CD14-positive monocyte (primary cell): ENCODE measurements at regions not wholly inside any gene's neighbourhood (a gene's known extent, or its start where the extent isn't known, plus 50 kb on each side); places are given as distances from the start of the nearest gene placed in this dataset.
A peak's percentile ranks its signal among the peaks of the same experiment; 100 is the strongest.

Source experiments
- DNase-seq, 3 donors: peaks; one replicate each; pipeline ENCODE4 v3.0.0-alpha.2; 2011 to 2022
- H2AFZ ChIP-seq: 2 replicates; pipeline ENCODE4 v1.6.0; 2012; ENCODE audit warnings: mild to moderate bottlenecking, low read depth, low read length, inconsistent platforms; ENCODE audit not compliant: insufficient read depth, poor library complexity, severe bottlenecking
- H3K27ac ChIP-seq, 2 donors: 1 replicate in 1 of 2; 2 replicates in 1 of 2; pipeline ENCODE4 v1.5.1; 2012 to 2013; ENCODE audit warnings: low read length in 2 of 2, control low read depth in 1 of 2, inconsistent platforms in 1 of 2, low read depth in 1 of 2, mild to moderate bottlenecking in 1 of 2
- H3K27me3 ChIP-seq, 2 donors: one replicate each; pipeline versions ENCODE4 v1.6.0 to v1.6.1; 2011 to 2013; ENCODE audit warnings: low read length in 2 of 2; ENCODE audit not compliant: control insufficient read depth in 2 of 2, insufficient read depth in 2 of 2
- H3K36me3 ChIP-seq, 2 donors: replicated peaks in 1 of 2; 1 replicate in 1 of 2; 2 replicates in 1 of 2; pipeline versions ENCODE4 v1.5.1 to v1.6.1; 2012 to 2013; ENCODE audit warnings: low read length in 2 of 2, control low read depth in 1 of 2, inconsistent platforms in 1 of 2, mild to moderate bottlenecking in 1 of 2; ENCODE audit not compliant: insufficient read depth in 2 of 2, control insufficient read depth in 1 of 2
- H3K4me1 ChIP-seq, 2 donors: 1 replicate in 1 of 2; 2 replicates in 1 of 2; pipeline versions ENCODE4 v1.5.1 to v1.6.1; 2012 to 2013; ENCODE audit warnings: low read length in 2 of 2, control low read depth in 1 of 2, inconsistent platforms in 1 of 2, mild to moderate bottlenecking in 1 of 2, moderate library complexity in 1 of 2; ENCODE audit not compliant: insufficient read depth in 2 of 2, control insufficient read depth in 1 of 2
- H3K4me2 ChIP-seq: replicated peaks from 2 replicates; pipeline ENCODE3; 2012; ENCODE audit warnings: low read length, moderate library complexity, mild to moderate bottlenecking; ENCODE audit not compliant: poor library complexity, severe bottlenecking; ENCODE audit errors: extremely low read depth
- H3K4me3 ChIP-seq, 3 experiments: fragments of 200-600 bp in 1 of 3; sonication (generic) in 1 of 3; replicated peaks in 1 of 3; 1 replicate in 2 of 3; 2 replicates in 1 of 3; pipeline ENCODE4 v1.5.1; 2011 to 2013; ENCODE audit warnings: low read length in 3 of 3, mild to moderate bottlenecking in 3 of 3, control low read depth in 2 of 3, low read depth in 2 of 3, inconsistent platforms in 1 of 3, moderate library complexity in 1 of 3
- H3K79me2 ChIP-seq: 2 replicates; pipeline ENCODE4 v1.6.0; 2012; ENCODE audit warnings: mild to moderate bottlenecking, control low read depth, inconsistent platforms, low read length, moderate library complexity; ENCODE audit not compliant: insufficient read depth
- H3K9ac ChIP-seq: 2 replicates; pipeline ENCODE4 v1.6.0; 2017; ENCODE audit warnings: low read length, mild to moderate bottlenecking; ENCODE audit not compliant: insufficient read depth, poor library complexity, severe bottlenecking
- H3K9me3 ChIP-seq, 2 donors: replicated peaks in 1 of 2; 1 replicate in 1 of 2; 2 replicates in 1 of 2; pipeline versions ENCODE4 v1.5.1 to v1.6.1; 2012 to 2013; ENCODE audit warnings: low read length in 2 of 2, control low read depth in 1 of 2; ENCODE audit not compliant: control insufficient read depth in 1 of 2, insufficient read depth in 1 of 2
- H4K20me1 ChIP-seq: 2 replicates; pipeline ENCODE4 v1.6.0; 2012; ENCODE audit warnings: mild to moderate bottlenecking, low read length, control low read depth, moderate library complexity; ENCODE audit not compliant: insufficient read depth
- H3K27ac Mint-ChIP-seq, 7 donors: one replicate each; pipeline ENCODE4 v1.8.0; 2020; ENCODE audit warnings: mild to moderate bottlenecking in 7 of 7, mixed read lengths in 7 of 7, moderate library complexity in 6 of 7, inconsistent platforms in 2 of 7
- H3K27me3 Mint-ChIP-seq, 3 donors: one replicate each; pipeline ENCODE4 v1.8.0; 2021 to 2022; ENCODE audit warnings: low read depth in 3 of 3, mild to moderate bottlenecking in 3 of 3, mixed read lengths in 3 of 3, moderate library complexity in 3 of 3, inconsistent platforms in 1 of 3
- H3K36me3 Mint-ChIP-seq, 2 donors: one replicate each; pipeline ENCODE4 v1.8.0; 2020; ENCODE audit warnings: mixed read lengths in 2 of 2, inconsistent platforms in 1 of 2, mild to moderate bottlenecking in 1 of 2
- H3K4me1 Mint-ChIP-seq: one replicate; pipeline ENCODE4 v1.8.0; 2020; ENCODE audit warnings: mild to moderate bottlenecking, mixed read lengths
- H3K4me3 Mint-ChIP-seq, 2 donors: one replicate each; pipeline ENCODE4 v1.8.0; 2020; ENCODE audit warnings: mild to moderate bottlenecking in 2 of 2, mixed read lengths in 2 of 2, moderate library complexity in 1 of 2
- H3K9me3 Mint-ChIP-seq, 7 donors: one replicate each; pipeline ENCODE4 v1.8.0; 2020 to 2022; ENCODE audit warnings: mixed read lengths in 7 of 7, mild to moderate bottlenecking in 6 of 7, moderate library complexity in 6 of 7, inconsistent platforms in 2 of 7
- WGBS: methylation state at CpG from one replicate; pipeline ENCODE4 v1.1.5; 2013; ENCODE audit warnings: missing lambda C conversion rate; ENCODE audit not compliant: insufficient coverage; 5-methylcytosine and 5-hydroxymethylcytosine counted together
- intact Hi-C, 2 donors: fragments of 100-400 bp; cut with micrococcal nuclease; formaldehyde crosslinking; loops; one replicate each; pipeline versions ENCODE4 v1.15.0 to v1.15.1; 2023
- TF ChIP-seq, protein P1 (sequence below): fragments of 200-600 bp; IDR thresholded peaks from one replicate; pipeline ENCODE4 v1.8.0; 2022; ENCODE audit warnings: antibody characterized with exemption, mild to moderate bottlenecking

DNA sequence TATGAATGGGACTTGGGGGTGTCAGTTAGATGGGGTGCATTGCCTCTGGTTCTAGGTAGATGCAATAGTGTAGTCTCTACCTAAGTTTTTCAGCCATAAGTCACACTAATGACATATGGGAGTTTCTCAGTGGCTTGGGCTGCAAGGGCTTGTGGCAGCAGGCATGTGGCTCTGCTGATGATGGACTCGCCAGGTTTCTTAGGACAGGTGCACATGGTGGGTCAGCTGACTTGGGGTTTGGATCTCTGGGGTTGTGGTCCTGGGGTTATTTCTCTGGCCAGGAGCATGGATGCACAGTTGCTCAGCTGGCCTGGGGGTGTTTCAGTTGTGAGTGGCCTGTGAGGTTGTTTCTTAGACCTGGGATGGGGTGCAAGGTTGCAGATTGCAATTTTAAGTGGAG lies 120.0 kb upstream of the DCBLD2 start:
- Histone ChIP-seq H3K4me3 (no peak overlapping the region), H3K4me1 (no peaks in the 10 kb centered on the region), H4K20me1 (no peaks in the 10 kb centered on the region), H3K27ac (no peak overlapping the region), H3K79me2 (no peaks in the 10 kb centered on the region), H3K36me3 (no peaks in the 10 kb centered on the region), H3K27me3 (no peaks in the 10 kb centered on the region), H3K9me3 (no peaks in the 10 kb centered on the region), H3K9ac (no peak overlapping the region), H2AFZ (no peak overlapping the region), H3K4me2 (no peak overlapping the region)
- H3K27me3 Mint-ChIP-seq: peaks cover 0 to 2% (median 0%) of the 10 kb centered on the region in 3 donors
- no peaks in the 10 kb centered on the region for H3K9me3 Mint-ChIP-seq
- no CpG with 5 or more reads among the region's 1 CpG for WGBS
- H3K36me3 Mint-ChIP-seq: no peaks in the 10 kb centered on the region
- intact Hi-C loops: no loop called here
- TF ChIP-seq, protein P1, sequence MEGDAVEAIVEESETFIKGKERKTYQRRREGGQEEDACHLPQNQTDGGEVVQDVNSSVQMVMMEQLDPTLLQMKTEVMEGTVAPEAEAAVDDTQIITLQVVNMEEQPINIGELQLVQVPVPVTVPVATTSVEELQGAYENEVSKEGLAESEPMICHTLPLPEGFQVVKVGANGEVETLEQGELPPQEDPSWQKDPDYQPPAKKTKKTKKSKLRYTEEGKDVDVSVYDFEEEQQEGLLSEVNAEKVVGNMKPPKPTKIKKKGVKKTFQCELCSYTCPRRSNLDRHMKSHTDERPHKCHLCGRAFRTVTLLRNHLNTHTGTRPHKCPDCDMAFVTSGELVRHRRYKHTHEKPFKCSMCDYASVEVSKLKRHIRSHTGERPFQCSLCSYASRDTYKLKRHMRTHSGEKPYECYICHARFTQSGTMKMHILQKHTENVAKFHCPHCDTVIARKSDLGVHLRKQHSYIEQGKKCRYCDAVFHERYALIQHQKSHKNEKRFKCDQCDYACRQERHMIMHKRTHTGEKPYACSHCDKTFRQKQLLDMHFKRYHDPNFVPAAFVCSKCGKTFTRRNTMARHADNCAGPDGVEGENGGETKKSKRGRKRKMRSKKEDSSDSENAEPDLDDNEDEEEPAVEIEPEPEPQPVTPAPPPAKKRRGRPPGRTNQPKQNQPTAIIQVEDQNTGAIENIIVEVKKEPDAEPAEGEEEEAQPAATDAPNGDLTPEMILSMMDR: no peak
- no peaks in the 10 kb centered on the region for H3K4me1 Mint-ChIP-seq
- H3K27ac Mint-ChIP-seq: peak overlapping the region in 1 of 7 donors; percentile 56
- DNase-seq: no peak
- H3K4me3 Mint-ChIP-seq: no peak overlapping the region

DNA sequence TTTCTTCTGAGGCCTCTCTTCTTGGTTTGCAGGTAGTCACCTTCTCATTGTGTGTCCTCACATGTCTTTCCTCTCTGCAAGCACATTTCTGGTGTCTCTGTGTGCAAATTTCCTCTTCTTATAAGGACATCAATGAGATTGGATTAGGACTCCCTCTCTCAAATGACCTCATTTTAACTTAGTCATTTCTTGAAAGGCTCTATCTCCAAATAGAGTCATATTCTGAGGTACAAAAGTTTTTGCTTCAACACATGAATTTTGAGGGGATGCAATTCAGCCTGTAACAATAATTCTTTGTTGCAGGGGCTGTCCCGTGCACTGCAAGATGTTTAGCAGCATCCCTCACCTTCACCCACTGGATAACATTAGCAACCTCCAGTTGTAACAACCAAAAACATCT lies 115.0 kb upstream of the DCBLD2 start:
- no peak overlapping the region for H3K4me3 Mint-ChIP-seq
- TF ChIP-seq, protein P1: no peak
- H3K27ac ChIP-seq: no peak overlapping the region
- H3K4me3 ChIP-seq: no peak overlapping the region
- H3K27ac Mint-ChIP-seq: no peak overlapping the region
- H3K4me2 ChIP-seq: no peak overlapping the region
- no peaks in the 10 kb centered on the region for H4K20me1 ChIP-seq
- no peaks in the 10 kb centered on the region for H3K4me1 ChIP-seq
- H3K79me2 ChIP-seq: no peaks in the 10 kb centered on the region
- 86% methylated on average over 1 of the region's 1 CpG for WGBS
- intact Hi-C loops: no loop called here
- H3K4me1 Mint-ChIP-seq: no peaks in the 10 kb centered on the region
- no peak overlapping the region for H2AFZ ChIP-seq
- peaks cover 0 to 4% (median 0%) of the 10 kb centered on the region in 7 donors for H3K9me3 Mint-ChIP-seq
- no peaks in the 10 kb centered on the region for H3K36me3 Mint-ChIP-seq
- no peak overlapping the region for H3K9ac ChIP-seq
- no peaks in the 10 kb centered on the region for H3K27me3 ChIP-seq
- H3K36me3 ChIP-seq: no peaks in the 10 kb centered on the region
- DNase-seq: no peak
- no peaks in the 10 kb centered on the region for H3K9me3 ChIP-seq
- peaks cover 0 to 3% (median 2%) of the 10 kb centered on the region in 3 donors for H3K27me3 Mint-ChIP-seq
